ENCODE measurements at regions not wholly inside any gene's neighbourhood (a gene's known extent, or its start where the extent isn't known, plus 50 kb on each side); places are given as distances from the start of the nearest gene placed in this dataset.

GRCh38 chrX:39462835-39463234 is 634.9 kb downstream of the BCOR start:
- TF ChIP-seq CTCF (IDR thresholded peaks at IDR 0.05 in 2 of 3, conservative IDR thresholded peaks at IDR 0.05 in 1 of 3; ENCODE audit: borderline replicate concordance in 1 of 3, insufficient read depth in 1 of 3, low read depth in 2 of 3, low read length in 2 of 3), result no peak
- no peak for TF ChIP-seq MAX (IDR thresholded peaks at IDR 0.05)
- no peak for TF ChIP-seq SRF (IDR thresholded peaks at IDR 0.05; ENCODE audit: low read depth)
- TF ChIP-seq RAD21 (IDR thresholded peaks at IDR 0.05; ENCODE audit: low read depth), result no peak
- TF ChIP-seq EZH2 (IDR thresholded peaks at IDR 0.05), result no peak
- TF ChIP-seq ZFX (IDR thresholded peaks at IDR 0.05), result no peak
- TF ChIP-seq, protein P1, sequence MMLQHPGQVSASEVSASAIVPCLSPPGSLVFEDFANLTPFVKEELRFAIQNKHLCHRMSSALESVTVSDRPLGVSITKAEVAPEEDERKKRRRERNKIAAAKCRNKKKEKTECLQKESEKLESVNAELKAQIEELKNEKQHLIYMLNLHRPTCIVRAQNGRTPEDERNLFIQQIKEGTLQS (IDR thresholded peaks at IDR 0.05), result no peak
- no peak for TF ChIP-seq SP1 (IDR thresholded peaks at IDR 0.05; ENCODE audit: low read depth)
- TF ChIP-seq POLR2A (IDR thresholded peaks at IDR 0.05; ENCODE audit: borderline replicate concordance, extremely low read depth, insufficient read depth, insufficient read length), result no peak
- no peak for TF ChIP-seq REST (IDR thresholded peaks at IDR 0.05; ENCODE audit: low read depth)
- TF ChIP-seq YY1 (IDR thresholded peaks at IDR 0.05; ENCODE audit: extremely low read depth, insufficient replicate concordance, low read depth, low read length), result no peak

Data from HCT116 (cell line).